Subcutaneous abdominal adipose tissue (tissue), 5 donors: ENCODE measurements at regions not wholly inside any gene's neighbourhood (a gene's known extent, or its start where the extent isn't known, plus 50 kb on each side); places are given as distances from the start of the nearest gene placed in this dataset.

Source experiments
- H3K27ac ChIP-seq: one replicate; pipeline ENCODE4 v1.7.0; 2013; ENCODE audit warnings: low read depth, mild to moderate bottlenecking, inconsistent platforms, low read length, moderate library complexity
- H3K27me3 ChIP-seq, 5 donors: one replicate each; pipeline ENCODE4 v1.7.0; 2013; ENCODE audit warnings: low read length in 5 of 5, inconsistent platforms in 1 of 5; ENCODE audit not compliant: control insufficient read depth in 5 of 5, insufficient read depth in 4 of 5
- H3K36me3 ChIP-seq, 5 donors: one replicate each; pipeline ENCODE4 v1.7.0; 2013; ENCODE audit warnings: low read length in 5 of 5; ENCODE audit not compliant: control insufficient read depth in 5 of 5, insufficient read depth in 5 of 5
- H3K4me1 ChIP-seq, 5 donors: one replicate each; pipeline ENCODE4 v1.7.0; 2013; ENCODE audit warnings: low read length in 5 of 5, mild to moderate bottlenecking in 3 of 5, moderate library complexity in 1 of 5; ENCODE audit not compliant: control insufficient read depth in 5 of 5, insufficient read depth in 5 of 5
- H3K4me3 ChIP-seq, 5 donors: one replicate each; pipeline ENCODE4 v1.7.0; 2013; ENCODE audit warnings: low read length in 5 of 5, low read depth in 1 of 5
- H3K9ac ChIP-seq, 5 donors: one replicate each; pipeline ENCODE4 v1.7.0; 2013; ENCODE audit warnings: low read length in 5 of 5, mild to moderate bottlenecking in 4 of 5, moderate library complexity in 3 of 5
- H3K9me3 ChIP-seq, 5 donors: one replicate each; pipeline ENCODE4 v1.7.0; 2013; ENCODE audit warnings: low read length in 5 of 5; ENCODE audit not compliant: control insufficient read depth in 5 of 5
- donor health status: healthy.
- donor health status: healthy.
- donor health status: healthy.
- donor health status: healthy.
- donor health status: healthy.

DNA sequence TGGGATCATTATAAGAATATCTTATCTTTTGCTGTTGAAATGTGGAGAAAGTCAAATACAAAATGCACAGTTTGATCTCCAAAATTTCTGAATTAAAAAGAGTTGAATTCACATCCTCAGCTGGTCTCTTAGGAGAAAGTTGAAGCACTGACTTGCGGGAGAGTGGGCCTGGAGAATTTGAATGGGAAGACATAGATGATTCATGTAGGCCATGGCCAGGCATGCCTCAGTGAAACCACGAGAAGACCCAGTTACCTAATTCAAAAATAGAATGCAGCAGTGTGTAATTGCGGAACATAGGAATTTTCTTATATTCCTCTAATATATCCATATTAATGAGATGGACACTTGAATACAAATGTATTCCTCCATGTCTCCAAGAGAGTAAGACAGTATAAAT lies 53.0 kb upstream of the DTNBP1 start:
- H3K27me3 ChIP-seq = no peaks in the 10 kb centered on the region
- no peaks in the 10 kb centered on the region for H3K36me3 ChIP-seq
- H3K4me1 ChIP-seq = peaks cover 0 to 4% (median 0%) of the 10 kb centered on the region in 5 donors
- no peak overlapping the region for H3K4me3 ChIP-seq
- H3K9me3 ChIP-seq = peaks cover 0 to 11% (median 6%) of the 10 kb centered on the region in 5 donors
- no peak overlapping the region for H3K27ac ChIP-seq
- no peak overlapping the region for H3K9ac ChIP-seq

DNA sequence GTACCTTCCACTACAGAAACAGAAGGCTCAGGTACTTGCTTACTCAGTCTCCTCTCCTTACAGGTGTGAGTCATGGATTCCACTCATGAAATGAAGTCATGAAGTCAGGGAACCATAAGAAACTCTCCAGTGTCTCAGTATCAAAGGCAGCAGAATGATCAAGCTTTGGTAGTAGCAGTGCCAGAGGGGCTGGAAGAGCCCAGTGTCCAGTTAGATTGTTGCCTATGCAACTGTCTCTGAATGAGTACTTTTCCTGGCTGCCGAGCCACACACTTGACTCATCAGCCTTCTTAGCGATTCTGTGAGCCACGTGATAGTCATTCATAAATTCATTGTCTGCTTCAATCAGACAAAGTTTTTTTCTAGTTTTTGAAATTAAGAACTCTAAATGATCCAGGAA lies 52.2 kb upstream of the DTNBP1 start:
- Histone ChIP-seq H3K27me3 (no peaks in the 10 kb centered on the region), H3K27ac (no peak overlapping the region), H3K9ac (no peak overlapping the region), H3K4me1 (peaks cover 0 to 4% (median 0%) of the 10 kb centered on the region in 5 donors), H3K36me3 (no peaks in the 10 kb centered on the region), H3K4me3 (no peak overlapping the region), H3K9me3 (peaks cover 0 to 11% (median 6%) of the 10 kb centered on the region in 5 donors)

DNA sequence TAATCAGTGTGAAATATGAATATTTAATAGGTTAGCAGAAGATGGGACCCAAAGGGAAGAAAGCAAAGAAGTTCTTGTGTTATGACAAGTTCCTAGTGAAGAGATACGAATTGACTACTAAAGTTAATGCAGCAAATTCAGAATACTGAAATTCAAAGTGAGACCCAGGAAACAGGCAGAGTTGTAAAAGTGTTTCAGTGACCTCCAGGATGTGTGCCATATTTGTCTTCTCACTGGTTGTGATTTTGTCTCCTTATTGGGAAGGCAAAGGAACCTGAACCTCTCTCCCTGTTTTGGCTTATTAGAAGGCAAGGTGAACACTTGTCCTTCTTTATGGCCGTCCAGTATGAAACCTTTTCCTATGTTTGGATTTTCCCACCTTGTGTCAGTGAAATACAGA lies 51.8 kb upstream of the DTNBP1 start:
- no peak overlapping the region for H3K27ac ChIP-seq
- H3K9me3 ChIP-seq = peaks cover 0 to 11% (median 6%) of the 10 kb centered on the region in 5 donors
- H3K27me3 ChIP-seq = no peaks in the 10 kb centered on the region
- H3K36me3 ChIP-seq = no peaks in the 10 kb centered on the region
- H3K9ac ChIP-seq = no peak overlapping the region
- peaks cover 0 to 4% (median 0%) of the 10 kb centered on the region in 5 donors for H3K4me1 ChIP-seq
- H3K4me3 ChIP-seq = no peak overlapping the region

DNA sequence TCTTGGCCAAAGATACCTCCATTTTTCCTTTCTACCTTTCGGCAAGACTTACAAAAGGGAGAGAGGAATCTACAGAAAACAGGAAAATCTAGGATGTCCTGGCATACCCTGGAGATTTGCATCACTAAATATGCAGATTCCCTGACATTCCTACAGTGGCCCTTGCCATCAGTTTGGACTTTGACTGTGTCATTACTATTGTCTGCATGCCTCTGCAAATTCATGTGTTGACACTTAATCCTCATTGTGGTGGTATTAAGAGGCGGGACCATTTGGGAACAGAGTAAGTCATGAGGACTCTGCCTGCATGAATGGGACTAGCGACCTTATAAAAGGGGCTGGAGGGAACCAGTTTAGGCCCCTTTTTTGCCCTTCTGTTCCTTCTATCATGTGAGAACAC lies 50.5 kb upstream of the DTNBP1 start:
- Histone ChIP-seq H3K27ac (no peak overlapping the region), H3K4me1 (peaks cover 0 to 4% (median 0%) of the 10 kb centered on the region in 5 donors), H3K9me3 (peaks cover 0 to 11% (median 6%) of the 10 kb centered on the region in 5 donors), H3K9ac (no peak overlapping the region), H3K27me3 (no peaks in the 10 kb centered on the region), H3K4me3 (no peak overlapping the region), H3K36me3 (no peaks in the 10 kb centered on the region)

DNA sequence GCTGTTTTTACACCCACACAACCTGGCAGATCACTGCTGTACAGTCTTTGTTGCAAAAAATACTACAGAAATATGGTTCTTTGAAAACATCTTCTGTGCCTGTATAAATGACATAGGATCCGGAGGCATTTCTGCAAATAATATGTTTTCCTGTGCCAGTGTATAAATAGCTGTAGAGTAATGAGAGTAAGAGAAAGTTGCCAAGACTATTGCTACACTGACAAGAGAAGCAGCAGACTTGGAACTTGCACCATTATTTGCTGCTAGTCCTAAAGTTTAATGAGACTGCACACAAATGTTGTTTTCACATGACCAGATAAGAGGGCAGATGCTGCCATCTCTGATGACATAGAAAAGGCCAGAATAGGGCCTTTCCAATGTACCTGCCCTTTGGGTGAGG lies 50.0 kb upstream of the DTNBP1 start:
- Histone ChIP-seq H3K9me3 (peaks cover 0 to 11% (median 6%) of the 10 kb centered on the region in 5 donors), H3K27ac (no peak overlapping the region), H3K4me3 (no peak overlapping the region), H3K9ac (no peak overlapping the region), H3K36me3 (no peaks in the 10 kb centered on the region), H3K27me3 (no peaks in the 10 kb centered on the region), H3K4me1 (peaks cover 0 to 4% (median 0%) of the 10 kb centered on the region in 5 donors)
